ENCODE measurements at regions not wholly inside any gene's neighbourhood (a gene's known extent, or its start where the extent isn't known, plus 50 kb on each side); places are given as distances from the start of the nearest gene placed in this dataset.

DNA sequence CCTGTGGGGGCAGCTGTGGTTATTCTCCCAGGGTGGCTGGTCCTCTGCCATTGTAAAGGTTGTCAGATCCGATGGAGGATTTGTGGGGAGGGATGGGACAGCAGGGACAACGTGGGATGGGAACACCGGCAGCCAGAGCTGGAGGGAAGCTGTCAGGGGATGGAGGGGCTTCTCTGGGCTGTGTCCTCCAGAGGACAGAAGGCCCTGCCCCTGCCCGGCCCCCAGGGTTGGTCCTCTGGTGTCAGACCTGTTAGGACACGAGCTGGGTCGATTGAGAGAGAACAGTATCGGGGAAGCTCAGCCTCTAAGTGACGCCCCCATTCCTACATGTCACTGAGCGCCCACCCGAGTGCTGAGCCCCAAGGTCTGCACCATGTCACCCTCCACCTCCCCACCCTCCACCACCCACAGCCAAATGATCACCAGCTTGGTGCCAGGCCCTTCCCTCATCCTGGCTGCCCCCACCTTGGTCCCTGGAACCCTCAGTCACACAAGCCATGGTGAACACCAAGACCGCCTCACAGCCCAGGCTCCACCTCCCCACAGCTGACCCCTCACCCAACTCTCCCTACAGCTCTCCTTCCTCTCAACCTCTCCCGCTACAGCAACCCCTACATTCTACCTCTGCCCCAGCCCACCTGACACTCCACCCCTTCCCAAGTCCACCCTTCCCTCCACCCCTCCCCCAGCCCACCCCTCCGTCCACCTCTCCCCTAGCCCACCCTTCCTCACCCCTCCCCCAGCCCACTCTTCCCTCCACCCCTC, 244.4 kb downstream of the MATN1 start:
- TF ChIP-seq GATA2 (IDR thresholded peaks at IDR 0.05; ENCODE audit: low read depth, low read length) (no peak), GATA3 (IDR thresholded peaks at IDR 0.05; ENCODE audit: low read depth, low read length) (no peak)

All from SH-SY5Y (cell line).